ENCODE measurements at regions not wholly inside any gene's neighbourhood (a gene's known extent, or its start where the extent isn't known, plus 50 kb on each side); places are given as distances from the start of the nearest gene placed in this dataset.

DNA sequence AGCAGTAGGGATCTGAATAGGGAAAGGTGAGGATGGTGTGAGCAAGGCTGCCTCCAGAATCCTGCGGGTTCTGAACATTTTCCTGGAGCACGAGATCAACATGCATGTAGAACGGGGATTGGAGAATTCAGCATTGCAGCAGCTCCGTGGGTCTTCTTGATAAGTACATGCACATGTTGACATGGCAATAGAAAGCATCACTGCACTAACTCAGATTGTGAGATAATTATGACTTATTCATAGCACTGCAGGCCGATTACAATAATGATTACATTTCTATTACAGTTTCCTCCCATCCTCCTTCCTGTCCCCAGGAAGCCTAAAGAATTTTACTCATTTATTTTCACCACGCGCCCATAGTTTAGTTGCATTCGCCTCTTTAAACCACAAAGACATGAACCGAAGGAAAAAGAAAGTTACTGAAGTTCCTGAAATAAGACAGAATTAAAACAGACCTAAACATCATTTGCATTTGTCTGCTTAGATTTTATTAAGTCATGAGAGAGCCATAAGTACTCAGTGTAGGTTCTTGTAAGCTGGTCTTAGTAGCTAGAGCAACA is 61.3 kb upstream of the ARX start:
- Histone ChIP-seq H3K27me3 (no peaks in the 10 kb centered on the region), H3K27ac (no peak overlapping the region)
- 82% methylated on average over 9 of the region's 9 CpGs for WGBS (ENCODE audit: low lambda C conversion rate, missing lambda C conversion rate)

GRCh38 chrX:25072247-25072646 is 56.5 kb upstream of the ARX start:
- H2AFZ ChIP-seq = no peak overlapping the region
- H3K27ac ChIP-seq = no peak overlapping the region
- no peaks in the 10 kb centered on the region for H3K9me2 ChIP-seq (replicated peaks; ENCODE audit: insufficient read depth)
- no peak overlapping the region for H3K4me3 ChIP-seq
- no peak for TF ChIP-seq EZH2phosphoT487 (IDR thresholded peaks at IDR 0.05; ENCODE audit: low read depth, severe bottlenecking, unreplicated experiment)
- TF ChIP-seq EZH2 (IDR thresholded peaks at IDR 0.05; ENCODE audit: borderline replicate concordance) = no peak
- TF ChIP-seq, protein P1, sequence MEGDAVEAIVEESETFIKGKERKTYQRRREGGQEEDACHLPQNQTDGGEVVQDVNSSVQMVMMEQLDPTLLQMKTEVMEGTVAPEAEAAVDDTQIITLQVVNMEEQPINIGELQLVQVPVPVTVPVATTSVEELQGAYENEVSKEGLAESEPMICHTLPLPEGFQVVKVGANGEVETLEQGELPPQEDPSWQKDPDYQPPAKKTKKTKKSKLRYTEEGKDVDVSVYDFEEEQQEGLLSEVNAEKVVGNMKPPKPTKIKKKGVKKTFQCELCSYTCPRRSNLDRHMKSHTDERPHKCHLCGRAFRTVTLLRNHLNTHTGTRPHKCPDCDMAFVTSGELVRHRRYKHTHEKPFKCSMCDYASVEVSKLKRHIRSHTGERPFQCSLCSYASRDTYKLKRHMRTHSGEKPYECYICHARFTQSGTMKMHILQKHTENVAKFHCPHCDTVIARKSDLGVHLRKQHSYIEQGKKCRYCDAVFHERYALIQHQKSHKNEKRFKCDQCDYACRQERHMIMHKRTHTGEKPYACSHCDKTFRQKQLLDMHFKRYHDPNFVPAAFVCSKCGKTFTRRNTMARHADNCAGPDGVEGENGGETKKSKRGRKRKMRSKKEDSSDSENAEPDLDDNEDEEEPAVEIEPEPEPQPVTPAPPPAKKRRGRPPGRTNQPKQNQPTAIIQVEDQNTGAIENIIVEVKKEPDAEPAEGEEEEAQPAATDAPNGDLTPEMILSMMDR (IDR thresholded peaks at IDR 0.05; ENCODE audit: poor library complexity) = no peak
- no peaks in the 10 kb centered on the region for H3K79me2 ChIP-seq
- no peak overlapping the region for H3K4me2 ChIP-seq
- no peaks in the 10 kb centered on the region for H3K9me3 ChIP-seq (ENCODE audit: low read depth)
- H3K4me1 ChIP-seq (ENCODE audit: insufficient read depth) = no peaks in the 10 kb centered on the region
- DNase-seq (ENCODE audit: low spot score) = no peak
- H4K20me1 ChIP-seq (ENCODE audit: insufficient read depth, poor library complexity, severe bottlenecking) = no peaks in the 10 kb centered on the region
- H3K27me3 ChIP-seq = no peaks in the 10 kb centered on the region
- no peaks in the 10 kb centered on the region for H3K36me3 ChIP-seq (replicated peaks; ENCODE audit: insufficient read depth, low read depth)

More for the DNA sequence above, 61.3 kb upstream of the ARX start:
- no peak for TF ChIP-seq EZH2phosphoT487 (IDR thresholded peaks at IDR 0.05; ENCODE audit: low read depth, severe bottlenecking, unreplicated experiment)
- Histone ChIP-seq H3K9me3 (ENCODE audit: low read depth) (no peaks in the 10 kb centered on the region), H3K79me2 (no peaks in the 10 kb centered on the region), H3K4me2 (no peak overlapping the region), H2AFZ (no peak overlapping the region), H4K20me1 (ENCODE audit: insufficient read depth, poor library complexity, severe bottlenecking) (no peaks in the 10 kb centered on the region), H3K4me1 (ENCODE audit: insufficient read depth) (no peaks in the 10 kb centered on the region), H3K4me3 (no peak overlapping the region), H3K9me2 (replicated peaks; ENCODE audit: insufficient read depth) (no peaks in the 10 kb centered on the region), H3K36me3 (replicated peaks; ENCODE audit: insufficient read depth, low read depth) (no peaks in the 10 kb centered on the region)
- DNase-seq (ENCODE audit: low spot score) = no peak

GRCh38 chrX:25070038-25070437 is 54.3 kb upstream of the ARX start:
- Histone ChIP-seq H4K20me1 (ENCODE audit: insufficient read depth, poor library complexity, severe bottlenecking) (no peaks in the 10 kb centered on the region), H3K9me3 (ENCODE audit: low read depth) (no peaks in the 10 kb centered on the region), H3K36me3 (replicated peaks; ENCODE audit: insufficient read depth, low read depth) (no peaks in the 10 kb centered on the region), H3K4me1 (ENCODE audit: insufficient read depth) (no peaks in the 10 kb centered on the region), H3K79me2 (no peaks in the 10 kb centered on the region), H3K9me2 (replicated peaks; ENCODE audit: insufficient read depth) (no peaks in the 10 kb centered on the region), H3K4me3 (no peak overlapping the region), H3K27me3 (no peaks in the 10 kb centered on the region), H2AFZ (no peak overlapping the region), H3K4me2 (no peak overlapping the region), H3K27ac (no peak overlapping the region)
- 85% methylated on average over 1 of the region's 1 CpG for WGBS (ENCODE audit: low lambda C conversion rate, missing lambda C conversion rate)
- no peak for DNase-seq (ENCODE audit: low spot score)
- TF ChIP-seq, protein P1 (IDR thresholded peaks at IDR 0.05; ENCODE audit: poor library complexity) = no peak
- TF ChIP-seq EZH2 (IDR thresholded peaks at IDR 0.05; ENCODE audit: borderline replicate concordance) (no peak), EZH2phosphoT487 (IDR thresholded peaks at IDR 0.05; ENCODE audit: low read depth, severe bottlenecking, unreplicated experiment) (no peak)

DNA sequence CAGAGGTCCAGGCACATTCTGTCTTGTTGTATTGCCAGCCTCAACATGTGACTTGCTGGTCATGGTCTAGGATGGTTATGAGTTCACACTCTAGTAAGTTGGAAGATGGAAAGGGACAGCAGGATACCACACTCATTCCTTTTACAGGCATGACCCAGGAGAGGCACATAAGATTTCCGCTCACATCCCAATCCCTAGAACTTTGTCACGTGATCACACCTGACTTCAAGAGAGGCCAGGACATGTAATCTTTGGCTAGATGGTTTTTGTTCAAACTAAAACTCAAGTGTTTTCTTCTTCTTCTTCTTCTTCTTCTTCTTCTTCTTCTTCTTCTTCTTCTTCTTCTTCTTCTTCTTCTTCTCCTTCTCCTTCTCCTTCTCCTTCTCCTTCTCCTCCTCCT is 53.4 kb upstream of the ARX start:
- Histone ChIP-seq H3K4me3 (no peak overlapping the region), H3K9me3 (ENCODE audit: low read depth) (no peaks in the 10 kb centered on the region), H3K27me3 (no peaks in the 10 kb centered on the region), H3K79me2 (no peaks in the 10 kb centered on the region), H3K4me2 (no peak overlapping the region), H3K36me3 (replicated peaks; ENCODE audit: insufficient read depth, low read depth) (no peaks in the 10 kb centered on the region), H3K4me1 (ENCODE audit: insufficient read depth) (no peaks in the 10 kb centered on the region), H2AFZ (no peak overlapping the region), H3K27ac (no peak overlapping the region), H3K9me2 (replicated peaks; ENCODE audit: insufficient read depth) (no peaks in the 10 kb centered on the region), H4K20me1 (ENCODE audit: insufficient read depth, poor library complexity, severe bottlenecking) (no peaks in the 10 kb centered on the region)
- 89% methylated on average over 2 of the region's 2 CpGs for WGBS (ENCODE audit: low lambda C conversion rate, missing lambda C conversion rate)
- DNase-seq (ENCODE audit: low spot score) = no peak
- TF ChIP-seq, protein P1 (IDR thresholded peaks at IDR 0.05; ENCODE audit: poor library complexity) = no peak
- TF ChIP-seq EZH2 (IDR thresholded peaks at IDR 0.05; ENCODE audit: borderline replicate concordance) = no peak
- TF ChIP-seq EZH2phosphoT487 (IDR thresholded peaks at IDR 0.05; ENCODE audit: low read depth, severe bottlenecking, unreplicated experiment) = no peak
